ENCODE measurements at regions not wholly inside any gene's neighbourhood (a gene's known extent, or its start where the extent isn't known, plus 50 kb on each side); places are given as distances from the start of the nearest gene placed in this dataset.
A peak's percentile ranks its signal among the peaks of the same experiment; 100 is the strongest.

- DNase-seq: no peak
Observed at GRCh38 chr9:90393365-90394152, 249.1 kb downstream of the DIRAS2 start.

DNA sequence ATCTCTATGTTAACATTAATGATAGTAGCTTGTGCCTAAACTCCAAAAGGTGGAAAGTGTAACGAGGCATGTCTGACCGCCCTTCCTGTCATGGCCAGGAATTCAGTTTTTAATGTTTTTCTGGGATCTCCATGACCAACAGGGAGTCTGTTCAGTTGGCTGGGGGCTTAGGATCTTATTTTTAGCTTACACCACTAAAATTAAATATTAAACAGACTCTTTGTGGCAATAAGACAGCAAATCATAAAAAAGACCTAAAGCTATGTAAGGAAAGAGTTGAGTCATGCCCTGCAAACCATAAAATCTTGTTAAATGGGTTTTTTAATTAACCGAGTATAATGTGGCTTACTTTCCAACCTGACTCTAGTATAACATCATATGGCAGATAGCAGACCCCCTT lies 247.8 kb downstream of the DIRAS2 start:
- no peak for DNase-seq

DNA sequence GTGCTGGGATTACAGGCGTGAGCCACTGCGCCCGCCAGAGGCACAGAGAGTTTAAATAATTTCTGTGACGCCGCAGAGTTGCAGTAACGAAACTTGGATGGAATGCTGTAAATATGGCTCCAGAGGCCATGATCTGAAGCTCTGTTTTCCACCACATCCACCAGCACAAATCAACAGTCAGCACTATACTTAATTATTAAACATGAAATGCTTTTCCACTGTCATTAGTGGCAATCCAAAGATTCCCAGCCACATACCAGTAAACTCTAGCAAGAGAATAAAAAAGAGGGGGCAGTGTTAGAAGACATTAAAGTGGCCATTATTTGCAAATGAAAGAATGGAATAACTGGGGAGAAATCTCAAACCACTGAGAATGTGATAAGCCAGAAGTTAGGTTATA lies 242.5 kb downstream of the DIRAS2 start:
- DNase-seq: no peak

DNA sequence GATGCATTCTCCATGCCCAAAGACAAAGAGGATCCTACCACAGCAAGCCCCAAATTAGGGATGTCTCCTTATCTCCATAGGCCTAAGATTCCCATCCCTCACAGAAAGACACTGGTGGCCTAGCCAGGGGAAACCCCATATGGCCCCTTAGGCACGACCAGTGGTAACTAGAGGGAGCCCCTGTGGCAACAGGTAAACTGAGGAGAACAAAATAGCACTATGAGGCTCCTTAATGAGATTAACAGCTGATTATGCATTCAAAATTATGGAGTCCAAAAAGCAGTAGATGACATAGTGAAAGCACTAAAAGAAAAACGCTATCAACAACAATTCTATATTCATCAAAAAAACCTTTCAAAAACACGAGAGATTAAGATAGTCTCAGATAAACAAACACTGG lies 234.0 kb downstream of the DIRAS2 start:
- no peak for DNase-seq

- no peak for DNase-seq
Observed at GRCh38 chr9:90419221-90419851, 223.3 kb downstream of the DIRAS2 start.

DNA sequence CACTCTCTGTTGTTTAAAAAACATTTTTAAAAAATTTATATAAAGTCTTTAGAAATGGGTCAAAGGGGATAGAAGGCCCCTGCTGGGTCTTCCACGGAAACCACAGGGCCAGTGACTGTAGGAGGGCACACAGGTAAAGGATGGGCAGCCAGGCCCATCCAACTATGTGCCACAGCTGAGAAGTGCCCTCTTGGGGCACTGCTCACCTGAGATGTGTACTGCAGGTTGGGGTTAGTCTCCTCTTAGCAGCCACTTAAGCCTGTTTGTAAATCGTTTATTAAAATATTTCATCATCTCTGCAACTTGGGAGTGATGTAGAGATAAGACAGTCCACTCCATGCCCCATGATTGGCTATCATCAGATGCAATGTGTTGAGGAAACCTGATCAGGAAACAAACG lies 222.4 kb downstream of the DIRAS2 start:
- DNase-seq: no peak

GRCh38 chr9:90420768-90421513 lies 221.7 kb downstream of the DIRAS2 start:
- peak; percentile 46 for DNase-seq

- no peak for DNase-seq
Observed at GRCh38 chr9:90421786-90422185, 220.8 kb downstream of the DIRAS2 start.

GRCh38 chr9:90423661-90424193 lies 218.9 kb downstream of the DIRAS2 start:
- DNase-seq: no peak

- DNase-seq: no peak
Observed at GRCh38 chr9:90428517-90428916, 214.1 kb downstream of the DIRAS2 start.

- DNase-seq: no peak
Observed at GRCh38 chr9:90432951-90433350, 209.7 kb downstream of the DIRAS2 start.

GRCh38 chr9:90433398-90433941 lies 209.2 kb downstream of the DIRAS2 start:
- no peak for DNase-seq

GRCh38 chr9:90441814-90442213 lies 200.8 kb downstream of the DIRAS2 start:
- no peak for DNase-seq

GRCh38 chr9:90442723-90443122 lies 199.9 kb downstream of the DIRAS2 start:
- DNase-seq: no peak

GRCh38 chr9:90444609-90445204 lies 197.9 kb downstream of the DIRAS2 start:
- DNase-seq: no peak

DNA sequence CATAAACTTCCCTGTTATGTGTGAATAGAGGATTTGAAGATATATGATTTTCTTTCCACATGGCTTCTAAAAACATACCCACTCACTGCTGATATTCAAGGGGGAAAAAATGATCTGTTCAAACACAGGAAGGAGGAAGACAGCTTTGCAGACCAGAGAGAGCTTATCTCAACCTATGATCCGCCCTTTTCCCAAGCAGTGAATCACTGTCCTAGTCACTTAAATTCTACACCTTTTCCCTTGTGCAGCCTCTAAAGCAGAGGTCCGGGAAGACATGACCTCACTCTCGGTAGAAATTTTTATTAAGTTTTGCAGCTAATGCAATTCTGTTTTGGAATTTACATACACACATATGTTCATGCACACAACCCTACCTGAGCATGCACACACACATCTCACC lies 197.2 kb downstream of the DIRAS2 start:
- no peak for DNase-seq

DNA sequence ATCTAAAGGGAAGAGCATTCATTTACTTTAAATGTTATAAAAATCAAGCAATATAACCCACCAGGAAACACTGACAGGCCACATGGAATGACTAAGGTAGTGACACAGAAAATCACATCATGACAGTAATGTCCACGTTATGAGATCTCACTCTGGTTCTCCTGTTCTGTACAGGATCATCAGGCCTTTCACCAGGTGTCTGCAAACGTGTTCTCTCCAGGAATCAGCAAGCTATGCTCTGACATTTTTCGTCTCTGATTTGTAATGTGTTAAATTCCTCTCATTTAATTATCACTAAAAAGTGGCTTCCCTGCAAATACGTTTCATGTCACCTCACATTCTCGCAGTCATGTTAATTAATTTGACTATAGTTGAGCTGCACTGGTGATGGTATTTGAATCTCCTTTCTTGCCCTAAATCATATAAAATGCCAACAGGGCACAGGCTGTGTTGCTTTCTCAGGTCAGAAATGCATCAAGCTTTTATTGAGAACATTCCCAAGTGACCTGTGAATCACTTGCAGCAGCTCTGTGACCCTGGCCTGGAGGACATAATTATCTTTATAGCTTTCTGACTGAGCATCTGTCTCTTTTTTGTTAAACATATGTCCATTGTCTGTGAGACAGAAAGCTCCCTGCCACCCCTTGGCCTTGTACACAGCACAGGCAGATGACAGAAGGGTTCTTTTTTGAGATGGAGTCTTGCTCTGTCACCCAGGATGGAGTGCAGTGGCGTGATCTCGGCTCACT lies 196.2 kb downstream of the DIRAS2 start:
- DNase-seq: no peak

DNA sequence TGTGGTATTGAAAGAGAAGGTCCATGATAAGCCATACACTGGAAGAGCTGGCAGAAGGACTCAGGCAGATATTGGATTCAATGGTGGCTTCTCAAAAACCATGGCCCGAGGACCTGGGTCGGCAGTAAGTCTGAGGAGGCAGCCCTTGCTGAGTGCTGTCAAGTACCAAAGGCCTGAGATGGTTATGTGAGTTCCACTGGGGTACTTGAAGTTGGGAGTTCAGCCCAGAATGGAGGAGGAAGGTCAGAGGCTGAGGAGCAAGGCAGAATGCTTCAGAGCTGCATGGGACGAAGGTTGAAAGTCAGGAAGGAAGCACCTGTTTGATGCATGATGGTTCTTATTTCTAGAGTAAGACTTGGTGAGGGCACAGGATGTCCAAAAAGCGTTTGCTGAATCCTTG lies 194.9 kb downstream of the DIRAS2 start:
- no peak for DNase-seq

DNA sequence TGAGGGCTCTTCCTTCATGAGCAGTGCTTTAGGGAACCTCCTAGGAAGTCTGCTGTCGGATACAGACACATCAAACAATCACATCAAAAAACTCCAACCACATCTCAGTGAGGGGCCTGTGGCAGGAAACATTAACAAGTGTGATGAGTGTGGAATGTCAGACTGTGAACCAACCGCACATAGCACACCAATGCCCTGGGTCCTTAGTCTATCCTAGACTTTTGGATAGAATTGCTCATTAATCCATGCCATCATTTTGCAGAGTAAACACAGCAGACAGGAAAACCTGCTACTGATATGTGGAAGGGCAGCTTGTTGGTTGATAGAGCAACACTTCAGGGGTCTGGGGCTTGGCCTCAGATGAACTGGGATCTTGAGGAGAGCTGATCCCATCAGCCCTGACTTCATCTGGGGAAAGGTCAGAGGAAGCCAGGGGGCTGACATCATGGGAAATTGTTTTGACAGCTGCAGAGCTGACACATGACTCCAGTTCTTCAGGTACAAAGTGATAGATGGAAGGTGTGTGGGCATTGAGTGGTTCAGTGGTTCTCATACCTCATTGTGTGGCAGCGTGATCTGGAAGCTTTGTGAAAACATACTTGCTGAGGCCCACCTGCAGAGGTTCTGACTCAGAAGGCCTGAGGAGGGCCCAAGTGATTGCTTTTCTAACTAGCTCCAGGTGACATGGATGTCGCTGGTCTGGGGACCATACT lies 193.3 kb downstream of the DIRAS2 start:
- no peak for DNase-seq

GRCh38 chr9:90451804-90452203 lies 190.8 kb downstream of the DIRAS2 start:
- DNase-seq: no peak

- DNase-seq: no peak
Observed at GRCh38 chr9:90455316-90455715, 187.3 kb downstream of the DIRAS2 start.
